RPMI8226 (cell line): ENCODE measurements at regions not wholly inside any gene's neighbourhood (a gene's known extent, or its start where the extent isn't known, plus 50 kb on each side); places are given as distances from the start of the nearest gene placed in this dataset.
"Not testable (repeated sequence)": the region's sequence is repeated elsewhere in the genome, so short reads cannot be mapped to it uniquely, and the experiment has no call there.

Experiments used
- DNase-seq: peaks from one replicate; pipeline ENCODE4 v3.0.0-alpha.2; 2015

DNA sequence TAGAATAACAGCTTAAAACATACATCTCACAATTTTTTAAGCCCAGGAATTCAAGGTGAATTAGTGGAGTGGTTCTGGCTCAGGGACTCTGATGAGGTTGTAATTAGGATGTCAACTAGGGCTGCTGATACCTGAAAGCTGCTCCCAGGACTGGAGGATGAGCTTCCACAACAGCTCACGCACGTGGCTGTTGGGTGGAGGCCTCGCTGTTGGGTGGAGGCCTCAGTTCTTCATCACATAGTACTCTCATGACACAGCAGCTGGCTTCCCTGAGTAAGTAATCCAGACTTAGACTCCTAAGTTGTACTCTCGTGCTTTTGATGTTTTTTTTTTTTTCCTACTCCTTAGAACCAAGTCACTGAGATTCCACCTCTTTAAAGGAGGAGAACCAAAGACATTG lies 577.1 kb upstream of the PRR20A start:
- no peak for DNase-seq

DNA sequence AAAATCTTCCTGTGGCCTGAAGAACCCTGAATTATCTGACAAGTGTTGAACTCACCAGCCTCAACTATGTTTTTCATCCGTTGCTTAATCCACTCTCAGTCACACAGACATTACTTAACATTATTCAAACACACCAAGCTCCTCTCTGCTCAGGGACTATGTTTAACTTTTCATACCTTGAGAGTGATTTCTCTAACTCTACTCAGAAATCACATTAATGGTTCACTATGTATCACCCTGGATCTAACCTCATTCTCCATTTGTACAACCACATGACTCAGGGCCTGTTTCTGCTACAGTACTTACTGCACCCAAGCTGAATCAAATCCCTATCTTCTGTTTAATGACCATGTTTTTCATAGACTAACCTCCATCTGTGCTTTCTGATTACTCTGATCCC lies 553.7 kb upstream of the PRR20A start:
- no peak for DNase-seq

DNA sequence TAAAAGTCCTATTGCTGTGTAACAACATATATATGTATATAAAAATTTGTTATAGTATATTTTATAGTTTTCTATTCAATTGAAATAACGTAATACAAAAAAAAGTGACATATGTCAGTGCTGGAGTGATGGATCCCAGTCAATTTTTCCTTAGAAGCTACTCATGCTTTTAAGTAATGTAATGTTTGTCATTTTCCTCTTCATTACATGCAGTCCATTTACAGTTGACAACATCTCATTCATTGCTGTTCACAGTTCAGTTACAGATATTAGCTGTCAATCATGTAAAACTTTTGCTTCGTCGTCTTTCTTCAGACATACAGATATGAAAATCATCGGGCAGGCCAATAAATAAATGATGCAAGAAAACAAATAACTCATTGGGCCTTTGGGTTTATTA lies 525.1 kb upstream of the PRR20A start:
- no peak for DNase-seq

DNA sequence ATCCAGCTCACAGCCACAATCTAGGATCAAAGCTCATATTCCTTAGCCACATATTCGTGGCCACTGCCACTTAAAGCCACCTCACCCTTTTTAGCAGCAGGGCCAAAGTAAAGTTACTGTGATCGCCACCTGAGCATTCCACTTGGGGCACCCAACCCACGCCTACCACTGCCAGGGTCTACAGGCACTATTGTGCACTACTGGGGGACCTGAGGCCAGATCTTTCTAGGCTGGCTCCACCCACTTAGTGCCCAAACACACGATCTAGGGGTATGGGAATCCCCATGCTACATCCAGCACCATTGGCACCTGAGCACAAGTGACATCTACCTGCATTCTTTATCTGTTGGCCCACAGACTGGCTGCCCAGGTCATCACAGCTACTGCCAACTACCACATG lies 517.9 kb upstream of the PRR20A start:
- no peak for DNase-seq

DNA sequence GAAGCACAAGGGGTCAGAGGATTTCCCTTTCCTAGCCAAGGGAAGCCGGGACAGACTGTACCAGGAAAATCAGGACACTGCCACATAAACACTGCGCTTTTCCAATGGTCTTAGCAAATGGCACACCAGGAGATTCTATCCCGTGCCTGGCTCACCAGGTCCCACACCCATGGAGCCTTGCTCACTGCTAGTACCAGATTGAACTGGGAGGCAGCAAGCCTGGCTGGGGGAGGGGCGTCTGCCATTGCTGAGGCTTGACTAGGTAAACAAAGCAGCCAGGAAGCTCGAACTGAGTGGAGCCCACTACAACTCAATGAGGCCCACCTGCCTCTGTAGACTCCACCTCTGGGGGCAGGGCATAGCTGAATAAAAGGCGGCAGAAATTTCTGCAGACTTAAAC lies 511.8 kb upstream of the PRR20A start:
- not testable (repeated sequence) for DNase-seq

DNA sequence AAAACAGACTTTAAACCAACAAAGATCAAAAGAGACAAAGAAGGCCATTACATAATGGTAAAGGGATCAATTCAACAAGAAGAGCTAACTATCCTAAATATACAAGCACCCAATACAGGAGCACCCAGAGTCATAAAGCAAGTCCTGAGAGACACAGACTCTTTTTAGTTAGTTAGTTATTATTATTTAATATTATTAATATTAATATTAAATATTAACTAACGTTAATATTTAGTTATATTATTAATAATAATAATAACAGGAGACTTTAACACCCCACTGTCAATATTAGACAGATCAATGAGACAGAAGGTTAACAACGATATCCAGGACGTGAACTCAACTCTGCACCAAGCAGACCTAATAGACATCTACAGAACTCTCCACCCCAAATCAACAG lies 509.7 kb upstream of the PRR20A start:
- DNase-seq, result not testable (repeated sequence)

DNA sequence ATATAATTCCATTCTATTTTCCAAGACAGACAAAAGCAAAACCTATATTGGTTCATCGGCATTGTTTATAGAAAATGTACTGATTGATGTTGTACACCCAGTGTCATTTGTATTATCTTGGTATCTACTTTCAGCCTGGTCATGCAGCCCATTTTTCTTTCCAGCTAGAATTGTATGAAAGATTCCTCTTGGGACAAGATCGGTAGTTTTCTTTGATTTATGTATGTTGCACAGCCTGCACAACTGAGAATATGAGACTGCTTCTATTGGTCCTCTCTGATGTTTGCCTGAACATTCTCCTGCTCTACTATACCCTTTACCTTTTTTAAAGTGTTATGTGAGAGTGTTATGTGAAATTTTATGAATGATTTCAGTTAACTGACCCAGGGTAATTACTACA lies 487.7 kb upstream of the PRR20A start:
- DNase-seq, result no peak

DNA sequence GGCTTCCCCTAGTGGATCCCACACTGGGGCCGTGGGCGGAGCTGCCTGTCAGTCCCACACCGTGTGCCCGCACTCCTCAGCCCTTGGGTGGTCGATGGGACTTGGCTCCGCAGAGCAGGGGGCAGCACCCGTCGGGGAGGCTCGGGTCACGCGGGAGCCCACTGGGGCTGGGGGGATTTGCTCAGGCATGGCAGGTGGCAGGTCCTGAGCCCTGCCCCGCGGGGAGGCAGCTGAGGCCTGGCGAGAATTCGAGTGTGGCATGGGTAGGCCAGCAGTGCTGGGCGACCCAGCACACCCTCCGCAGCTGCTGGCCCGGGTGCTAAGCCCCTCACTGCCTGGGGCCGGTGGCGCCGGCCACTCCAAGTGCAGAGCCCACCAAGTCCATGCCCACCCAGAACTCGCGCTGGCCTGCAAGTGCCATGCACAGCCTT lies 481.7 kb upstream of the PRR20A start:
- no peak for DNase-seq

DNA sequence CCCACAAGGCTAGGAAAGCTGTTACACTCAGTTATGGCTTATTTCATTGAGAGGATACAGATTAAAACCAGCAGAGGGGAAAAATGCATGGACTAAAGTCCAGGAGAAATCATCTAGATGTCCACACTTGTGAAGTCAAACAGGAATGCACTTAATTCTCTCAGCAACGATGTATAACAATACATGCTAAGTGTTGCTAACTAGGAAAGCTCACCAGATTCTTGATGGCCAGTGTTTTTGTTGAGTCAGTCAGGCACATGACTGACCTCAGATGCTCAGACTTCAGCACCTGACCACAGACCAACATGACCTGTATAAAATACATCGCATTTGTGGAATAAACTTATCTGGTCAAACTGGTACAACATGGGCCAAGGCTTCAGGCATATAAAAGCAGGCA lies 470.2 kb upstream of the PRR20A start:
- DNase-seq, result no peak

DNA sequence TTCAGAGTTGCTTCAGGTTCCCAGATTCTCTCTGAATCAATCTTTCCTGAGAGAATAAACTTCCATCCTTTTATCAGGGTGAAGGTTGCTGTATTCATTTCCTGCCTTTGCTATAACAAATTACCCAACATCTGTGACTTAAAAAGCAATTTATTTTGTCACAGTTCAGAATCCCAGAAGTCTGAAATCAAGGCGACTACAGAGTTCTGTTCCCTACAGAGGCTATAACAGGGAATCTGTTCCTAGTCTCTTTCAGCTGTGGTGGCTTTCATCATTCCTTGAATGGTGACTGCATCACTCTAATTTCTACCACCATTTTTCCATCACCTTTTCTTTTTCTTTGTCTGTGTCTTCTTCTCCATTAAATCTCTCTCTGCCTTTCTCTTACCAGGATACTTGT lies 459.3 kb upstream of the PRR20A start:
- DNase-seq, result no peak

DNA sequence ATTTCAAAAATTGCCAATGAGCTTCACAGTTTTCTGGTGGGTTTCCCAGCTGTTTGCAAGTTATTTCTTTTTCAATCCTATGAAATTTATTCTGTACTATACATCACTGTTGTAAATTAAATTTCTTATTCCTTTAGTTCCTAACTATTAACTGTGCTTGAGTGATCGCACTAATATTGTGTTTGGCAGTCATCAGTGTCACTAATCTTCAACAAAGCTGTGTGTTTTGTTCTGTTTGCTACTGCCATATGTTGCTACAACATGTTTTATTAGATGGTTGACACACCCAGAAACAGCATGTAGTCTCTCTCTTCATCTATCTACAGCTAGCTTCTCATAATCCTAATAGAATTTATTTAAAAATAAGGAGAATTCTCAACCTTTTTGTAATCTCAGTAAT lies 453.6 kb upstream of the PRR20A start:
- no peak for DNase-seq

DNA sequence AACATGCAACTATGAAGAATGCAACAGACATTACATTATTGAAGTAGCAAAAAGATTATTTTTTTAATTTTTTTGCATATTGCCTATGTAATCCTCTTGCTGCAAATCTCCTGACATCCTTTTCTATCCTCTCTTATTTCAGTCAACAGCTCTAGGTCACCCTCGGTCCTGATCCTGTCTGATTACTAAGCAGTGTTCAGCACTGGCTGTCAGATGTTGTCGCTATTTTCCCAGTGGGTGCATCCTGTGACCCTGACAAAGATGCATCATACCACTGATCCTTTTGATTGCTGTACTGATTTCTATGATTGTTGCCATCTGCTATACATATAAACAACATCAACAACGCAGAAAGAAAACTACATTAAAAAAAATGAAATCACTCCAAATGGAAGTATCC lies 443.7 kb upstream of the PRR20A start:
- DNase-seq, result no peak

DNA sequence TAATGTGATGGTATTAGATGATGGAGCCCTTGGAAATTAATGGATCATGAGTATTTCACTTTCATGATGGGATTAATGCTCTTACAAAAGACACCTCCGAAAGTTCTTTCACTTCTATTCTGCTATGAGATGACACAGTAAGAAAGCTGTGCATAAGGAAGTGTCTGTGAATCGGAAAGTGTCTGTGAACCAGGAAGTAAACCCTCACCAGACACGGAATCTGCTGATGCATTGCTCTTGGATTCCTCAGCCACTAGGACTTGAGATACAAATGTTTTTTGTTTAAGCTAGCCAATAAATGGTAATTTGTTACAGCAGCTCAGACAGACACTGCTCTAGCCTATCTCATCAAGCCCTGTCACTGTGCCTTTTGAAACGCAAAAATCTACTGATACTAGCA lies 440.4 kb upstream of the PRR20A start:
- peak; percentile 35 for DNase-seq

DNA sequence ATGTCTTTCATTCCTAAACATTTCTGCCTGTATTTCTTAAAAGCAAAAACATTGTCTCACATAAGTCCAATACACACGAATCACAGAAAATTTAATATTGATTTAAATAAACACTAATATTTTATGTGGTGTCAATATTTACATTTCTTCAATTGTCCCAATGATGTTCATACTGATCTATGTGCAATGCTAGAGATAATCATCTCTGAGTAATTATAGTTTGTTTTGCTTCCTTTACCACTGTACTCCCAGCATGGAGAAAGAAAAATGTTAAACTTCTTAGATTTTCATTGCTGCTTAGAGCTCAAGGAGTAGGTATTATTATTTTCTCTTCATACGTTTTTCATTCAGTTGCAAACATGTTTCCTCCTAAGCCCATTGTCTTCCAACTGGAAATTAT lies 434.2 kb upstream of the PRR20A start:
- no peak for DNase-seq

DNA sequence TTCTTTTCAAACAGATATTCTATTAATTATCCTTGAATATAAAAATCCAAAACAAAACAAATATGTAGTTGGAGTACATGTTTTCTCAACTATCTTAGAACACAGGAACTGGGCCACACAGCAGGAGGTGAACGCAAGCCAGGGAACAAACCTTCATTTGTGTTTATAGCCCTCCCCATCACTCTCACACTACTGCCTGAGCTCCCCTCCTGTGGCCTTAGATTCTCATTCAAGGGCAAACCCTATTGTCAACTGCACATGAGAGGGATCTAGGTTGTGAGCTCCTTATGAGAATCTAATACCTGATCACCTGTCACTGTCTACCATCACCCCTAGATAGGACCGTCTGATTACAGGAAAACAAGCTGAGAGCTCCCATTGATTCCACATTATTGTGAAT lies 427.1 kb upstream of the PRR20A start:
- no peak for DNase-seq

DNA sequence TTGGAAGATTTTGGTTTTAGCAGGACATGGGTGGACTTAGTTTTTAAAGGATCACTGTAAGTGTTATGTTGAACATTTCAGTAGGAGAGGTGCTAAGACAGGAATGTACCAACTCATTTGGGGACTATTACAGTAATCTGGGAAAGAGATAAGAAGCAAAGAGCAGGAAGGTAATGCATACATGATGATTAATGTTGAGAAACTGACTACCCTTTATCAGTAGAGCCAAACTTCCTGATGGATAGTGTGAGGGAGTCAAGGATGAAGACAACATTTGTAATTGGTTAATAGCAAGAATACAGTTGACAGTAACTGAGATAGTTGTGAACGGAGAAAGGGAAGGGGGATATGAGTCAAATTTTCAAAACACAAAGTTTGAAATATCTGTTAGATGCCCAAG lies 421.9 kb upstream of the PRR20A start:
- no peak for DNase-seq

DNA sequence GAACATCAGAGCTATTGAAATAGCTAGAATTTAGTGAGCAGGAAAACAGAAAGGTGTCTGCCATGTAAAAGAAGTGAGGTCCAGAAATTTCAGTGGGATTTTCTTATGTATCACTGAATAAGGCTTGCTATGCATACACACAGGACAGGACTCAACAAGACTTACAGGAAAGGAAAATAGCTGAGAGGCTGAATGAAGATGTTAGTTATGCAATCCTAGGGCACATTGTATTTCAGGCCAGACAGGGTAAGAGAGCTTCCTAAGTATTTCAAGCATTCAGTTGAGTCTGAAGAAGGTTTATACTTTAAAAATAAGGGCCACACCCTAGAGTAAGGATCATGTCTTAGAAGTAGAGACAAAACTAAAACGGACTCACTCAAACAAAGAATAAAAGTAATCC lies 419.9 kb upstream of the PRR20A start:
- DNase-seq, result no peak

DNA sequence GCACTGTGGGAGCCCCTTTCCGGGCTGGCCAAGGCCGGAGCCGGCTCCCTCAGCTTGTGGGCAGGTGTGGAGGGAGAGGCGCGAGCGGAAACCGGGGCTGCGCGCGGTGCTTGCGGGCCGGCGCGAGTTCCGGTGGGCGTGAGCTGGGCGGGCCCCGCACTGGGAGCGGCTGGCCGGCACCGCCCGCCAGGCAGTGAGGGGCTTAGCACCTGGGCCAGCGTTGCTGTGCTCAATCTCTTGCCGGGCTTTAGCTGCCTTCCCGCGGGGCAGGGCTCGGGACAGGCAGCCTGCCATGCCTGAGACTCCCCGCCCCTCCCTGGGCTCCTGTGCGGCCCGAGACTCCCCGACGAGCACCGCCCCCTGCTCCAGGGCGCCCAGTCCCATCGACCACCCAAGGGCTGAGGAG lies 405.2 kb upstream of the PRR20A start:
- DNase-seq, result peak; percentile 41

DNA sequence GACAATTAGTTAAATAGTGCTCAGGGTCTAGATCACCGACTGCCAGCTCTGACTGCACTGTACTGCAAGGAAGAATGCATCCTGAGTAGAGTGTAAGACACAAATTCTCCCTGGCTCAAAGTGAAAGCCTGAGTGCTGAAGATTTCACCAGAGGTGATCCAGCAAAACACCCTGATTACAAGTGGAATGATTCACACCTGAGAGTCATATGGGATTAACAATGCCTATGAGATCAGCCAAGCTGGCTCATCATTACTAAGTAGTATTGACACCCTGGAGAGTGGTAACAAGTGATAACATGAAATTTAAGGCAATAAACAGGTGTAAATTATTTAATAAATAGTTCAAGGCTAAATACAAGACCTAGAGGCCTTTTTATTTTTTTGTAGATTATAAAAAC lies 403.8 kb upstream of the PRR20A start:
- DNase-seq, result no peak

DNA sequence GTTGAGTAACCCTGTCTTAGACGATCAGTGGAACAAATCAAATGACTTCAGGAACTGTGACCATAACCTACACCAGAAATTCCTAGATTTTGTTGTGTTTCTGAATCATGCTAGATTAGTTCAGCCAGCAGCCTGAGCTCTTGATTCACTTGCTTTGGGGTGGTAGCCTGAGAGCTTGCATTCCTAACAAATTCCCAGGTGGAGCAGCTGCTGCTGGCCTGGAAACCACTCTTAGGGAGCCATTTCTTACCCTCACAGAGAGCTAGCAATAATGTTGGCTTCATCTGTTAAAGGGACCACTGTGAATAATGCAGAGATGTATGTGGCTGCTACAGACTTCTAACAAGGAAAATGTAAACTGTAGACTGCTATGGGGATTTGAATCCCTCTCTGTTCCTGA lies 388.1 kb upstream of the PRR20A start:
- no peak for DNase-seq

DNA sequence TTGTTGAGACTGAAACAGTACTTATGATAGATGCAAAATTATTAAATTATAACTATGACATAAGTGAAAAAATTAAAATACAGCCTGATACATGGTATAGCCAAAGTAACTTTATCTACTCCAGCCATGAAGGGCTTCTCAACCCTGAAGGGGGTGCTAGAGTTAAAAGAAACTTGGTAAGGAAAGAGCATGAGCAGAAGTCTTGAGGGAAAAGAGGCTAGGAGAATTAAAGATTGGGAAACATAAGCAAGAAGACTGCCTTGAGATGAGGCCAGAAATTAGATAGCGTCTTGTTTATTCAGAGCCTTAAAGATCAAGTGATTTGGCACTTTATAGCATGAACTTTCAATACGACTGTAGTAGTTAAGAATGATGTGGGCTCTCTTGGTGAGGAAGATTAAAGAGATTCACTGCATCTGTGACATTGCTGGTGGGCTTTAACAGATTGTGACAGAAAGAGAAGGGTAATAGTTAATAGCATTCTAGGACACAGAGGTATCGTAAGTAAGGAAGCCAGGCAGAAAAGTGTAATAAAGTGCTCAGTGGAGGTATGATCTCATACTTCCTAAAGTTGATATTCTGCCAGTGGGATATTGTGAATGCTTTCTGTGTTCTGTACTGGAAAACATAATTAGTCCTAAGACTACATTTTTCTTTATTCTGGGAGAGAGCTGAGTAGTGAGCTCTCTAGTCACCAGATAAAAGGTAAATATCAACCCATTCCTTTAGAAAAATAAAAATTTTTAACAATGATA lies 385.4 kb upstream of the PRR20A start:
- DNase-seq, result no peak

DNA sequence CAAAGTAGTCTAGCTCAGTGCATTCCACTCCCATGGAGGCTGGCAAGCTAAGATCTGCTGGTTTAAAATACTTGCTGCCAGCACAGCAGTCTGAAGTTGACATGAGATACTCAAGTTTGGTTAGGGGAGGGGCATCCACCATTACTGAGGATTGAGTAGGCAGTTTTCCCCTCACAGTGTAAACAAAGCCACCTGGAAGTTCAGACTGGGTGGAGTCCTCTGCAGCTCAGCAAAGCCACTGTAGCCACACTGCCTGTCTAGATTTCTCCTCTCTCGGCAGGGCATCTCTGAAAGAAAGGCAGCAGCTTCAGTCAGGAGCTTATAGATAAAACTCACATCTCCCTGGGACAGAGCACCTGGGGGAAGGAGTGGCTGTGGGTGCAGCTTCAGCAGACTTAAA lies 377.4 kb upstream of the PRR20A start:
- peak; percentile 24 for DNase-seq

DNA sequence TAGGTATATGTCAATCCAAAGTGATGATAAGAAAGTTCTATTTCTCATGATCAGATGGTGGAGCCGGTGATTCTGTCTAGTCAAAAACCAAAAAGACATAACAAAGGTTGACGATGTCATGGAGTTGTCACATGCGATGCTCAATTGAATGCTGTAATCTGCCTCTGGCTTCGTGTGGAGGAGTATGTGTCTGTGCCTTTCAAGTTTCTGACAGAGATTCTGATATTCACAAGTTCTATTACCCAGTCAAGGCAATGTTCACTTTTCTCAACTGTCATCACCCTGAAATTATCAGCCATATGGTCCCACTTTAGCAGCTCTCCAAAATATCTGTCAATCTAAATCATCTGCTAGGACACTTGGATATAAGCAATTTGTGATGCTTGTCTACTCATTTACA lies 367.6 kb upstream of the PRR20A start:
- DNase-seq, result no peak

DNA sequence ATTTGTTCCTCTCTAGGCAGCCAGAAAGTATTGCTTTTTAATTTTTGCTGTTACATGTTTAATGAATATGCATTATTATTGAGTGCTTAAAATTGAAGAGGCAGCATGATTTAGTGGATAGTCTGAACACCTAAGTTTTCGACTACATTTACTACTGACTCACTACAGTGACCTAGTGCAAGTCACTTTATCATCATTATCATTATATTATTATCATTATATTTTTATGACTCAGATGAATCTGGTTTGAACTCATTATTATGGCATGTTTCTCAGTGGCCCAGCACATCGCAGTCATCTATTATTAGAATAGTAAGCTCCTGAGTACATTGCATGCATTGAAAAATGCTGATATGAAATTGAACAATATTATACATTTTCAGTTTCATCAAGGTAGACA lies 351.2 kb upstream of the PRR20A start:
- DNase-seq, result no peak

DNA sequence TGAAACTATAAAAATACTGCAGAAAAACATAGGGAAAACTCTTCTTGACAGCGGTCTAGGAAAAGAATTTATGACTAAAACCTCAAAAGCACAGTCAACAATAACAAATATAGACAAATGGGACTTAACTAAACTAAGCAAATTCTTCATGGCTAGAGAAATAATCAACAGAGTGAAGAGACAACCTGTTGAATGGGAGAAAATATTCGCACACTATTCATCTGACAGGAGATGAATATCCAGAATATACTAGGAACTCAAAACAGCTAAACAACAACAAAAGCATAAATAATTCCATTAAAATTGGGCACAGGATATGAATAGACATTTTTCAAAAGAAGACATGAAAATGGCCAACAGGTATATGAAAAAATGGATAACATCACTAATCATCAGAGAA lies 303.6 kb upstream of the PRR20A start:
- no peak for DNase-seq

DNA sequence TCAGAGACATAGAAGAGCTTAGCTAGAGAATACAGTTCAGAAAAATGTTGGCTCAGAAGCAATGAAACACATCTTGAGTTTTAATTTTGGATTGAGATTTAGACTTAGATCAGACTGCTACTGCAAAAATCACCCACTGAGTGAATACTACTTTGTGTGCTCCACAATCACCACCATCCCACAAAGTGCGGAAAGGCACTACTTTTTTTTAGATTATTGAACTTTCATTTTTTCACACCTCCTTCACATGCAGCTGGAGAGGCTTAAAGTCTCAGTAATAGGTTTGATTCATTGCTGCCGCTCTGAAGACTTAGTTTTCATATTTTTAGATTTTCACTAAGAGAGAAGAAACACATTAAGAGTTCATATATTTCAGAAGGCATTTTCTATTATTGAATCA lies 289.9 kb upstream of the PRR20A start:
- DNase-seq, result no peak
